GM21381 (cell line): ENCODE measurements at regions not wholly inside any gene's neighbourhood (a gene's known extent, or its start where the extent isn't known, plus 50 kb on each side); places are given as distances from the start of the nearest gene placed in this dataset.

ENCODE experiments used
- ATAC-seq: cut with Tn5 transposase; IDR thresholded peaks from one replicate; pipeline ENCODE4 v1.9.1; 2021; ENCODE audit warnings: mild to moderate bottlenecking, moderate library complexity; ENCODE audit not compliant: unreplicated experiment

DNA sequence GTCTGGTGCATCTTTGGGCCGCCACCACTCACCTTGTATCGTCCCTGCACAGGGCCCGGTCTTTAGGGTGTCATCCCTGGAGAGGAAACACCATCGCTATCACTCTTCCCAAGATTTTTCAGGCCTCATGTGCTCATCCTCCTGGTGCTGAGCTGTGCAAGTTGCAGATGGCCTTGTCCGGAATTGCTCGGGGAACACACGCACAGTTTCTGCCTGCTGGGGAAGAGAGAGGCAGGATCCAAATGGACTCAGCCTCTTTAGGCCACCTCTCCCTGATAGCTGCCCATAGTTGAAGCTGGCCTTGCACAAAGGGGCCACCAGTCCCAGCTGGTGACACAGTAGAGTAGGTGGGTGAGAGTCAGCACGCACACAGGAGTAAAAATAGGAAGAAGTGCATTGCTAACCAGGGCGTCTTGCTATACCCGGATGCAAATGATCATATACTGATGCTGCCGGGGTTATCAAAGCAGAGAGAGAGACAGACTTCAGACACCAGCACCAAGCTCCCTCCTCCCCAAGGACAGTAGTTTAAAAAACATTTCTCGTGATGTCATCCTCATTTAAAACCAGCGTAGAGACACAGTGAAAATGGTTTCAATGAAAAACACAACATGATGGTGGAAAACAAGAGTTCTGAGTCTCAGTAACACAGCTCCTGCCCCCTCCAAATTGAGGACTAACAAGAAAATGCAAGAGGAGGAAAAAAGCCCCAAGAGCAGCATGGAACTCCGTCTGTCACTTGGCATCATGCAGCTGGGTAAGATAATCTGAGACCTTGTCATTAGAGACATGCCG, 147.5 kb upstream of the NCK2 start:
- ATAC-seq, result no peak

DNA sequence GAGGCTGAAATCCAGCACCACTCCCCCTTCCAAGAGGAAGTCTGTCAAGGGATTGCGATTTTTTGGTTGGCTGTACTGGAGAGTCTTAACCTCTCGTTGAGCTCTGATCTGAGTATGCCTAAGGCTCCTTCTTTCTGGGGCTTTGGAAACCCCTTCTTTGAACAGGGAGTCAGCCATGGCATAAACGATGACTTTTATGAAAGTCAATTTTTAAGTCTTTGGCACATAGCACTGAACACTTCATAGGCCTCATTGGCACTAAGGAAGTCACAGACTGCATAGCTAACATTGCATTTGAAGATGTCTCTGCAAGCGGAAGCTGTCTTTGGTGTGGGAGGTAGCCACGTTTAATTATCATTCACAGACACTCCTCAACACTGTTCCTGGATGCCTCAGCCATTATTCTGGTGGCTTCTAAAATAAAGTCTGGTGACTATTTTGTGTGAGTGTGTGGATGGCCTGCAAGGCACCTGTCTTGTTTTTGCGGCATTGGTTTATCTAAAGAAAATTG, 148.2 kb upstream of the NCK2 start:
- ATAC-seq, result no peak

DNA sequence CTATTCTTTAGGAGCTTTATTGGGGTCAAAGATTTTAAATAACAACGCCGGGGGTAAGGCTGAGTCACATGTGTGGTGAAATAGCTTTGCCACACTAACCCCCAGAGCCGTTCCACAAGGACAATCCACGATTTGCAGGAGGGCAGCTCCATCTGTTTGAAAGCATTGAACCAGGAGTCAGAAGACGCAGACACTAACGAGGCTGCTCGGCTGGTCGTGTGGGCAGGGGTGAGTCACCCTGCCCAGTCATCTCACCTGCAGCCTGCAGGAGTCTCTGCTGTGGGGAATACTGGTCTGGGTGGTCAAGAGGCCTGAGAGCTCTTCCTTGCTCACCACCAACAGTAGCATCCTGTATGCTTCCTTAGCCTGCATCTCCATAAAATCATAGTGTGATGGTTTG, 149.2 kb upstream of the NCK2 start:
- no peak for ATAC-seq

DNA sequence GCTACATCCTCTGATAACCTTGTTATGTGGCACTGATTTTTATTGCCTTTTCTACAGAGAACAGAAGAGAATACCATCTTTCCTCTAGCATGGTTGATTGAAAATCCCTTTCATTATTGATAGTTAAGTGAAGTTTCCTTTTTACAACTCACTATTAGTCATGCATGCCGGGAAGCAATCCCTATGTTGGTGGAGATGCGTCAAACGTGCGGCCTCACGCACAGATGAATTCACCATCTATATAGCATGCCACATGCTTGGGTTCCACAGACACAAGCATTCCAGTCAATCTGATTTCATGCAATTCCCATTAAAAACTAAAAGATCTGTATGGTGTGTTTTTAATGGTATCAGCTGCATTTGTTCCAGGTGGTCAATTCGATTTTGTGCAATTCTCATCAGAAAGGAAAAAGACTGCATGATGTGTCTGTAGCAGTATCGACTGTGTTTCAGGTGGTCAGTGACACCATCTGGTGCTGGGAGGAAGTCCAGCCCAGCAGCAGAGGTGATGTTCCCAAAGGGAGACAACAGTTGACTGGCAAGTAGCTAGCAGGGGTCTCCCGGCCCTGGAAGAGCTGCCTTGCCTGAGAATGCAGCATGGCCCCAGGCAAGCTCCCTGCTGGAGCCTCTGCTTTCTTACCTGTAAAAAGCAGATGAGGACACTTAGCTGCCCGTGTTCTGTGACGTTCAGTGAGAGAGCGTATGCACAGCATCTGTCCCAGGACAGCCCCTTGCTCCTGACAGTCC, 151.3 kb upstream of the NCK2 start:
- no peak for ATAC-seq

DNA sequence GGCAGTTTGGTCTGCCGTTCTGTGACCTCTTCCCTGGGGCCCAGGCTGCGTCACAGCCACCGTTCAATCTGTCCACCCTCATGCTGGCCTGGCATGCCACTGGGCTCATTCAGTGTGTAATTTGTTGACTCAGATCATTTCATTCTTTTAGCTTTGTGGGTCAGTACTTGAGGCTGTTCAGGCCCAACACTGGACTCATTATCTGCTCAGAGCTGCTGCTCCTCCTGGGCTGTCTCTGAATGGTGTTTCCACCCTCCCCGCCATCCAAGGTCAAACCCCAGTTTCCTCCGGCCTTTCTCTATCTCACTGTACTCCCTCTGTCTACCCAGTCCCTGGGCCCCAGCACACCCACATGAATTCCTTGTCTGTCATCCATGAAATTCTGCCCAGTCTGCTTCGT, 152.4 kb upstream of the NCK2 start:
- no peak for ATAC-seq

DNA sequence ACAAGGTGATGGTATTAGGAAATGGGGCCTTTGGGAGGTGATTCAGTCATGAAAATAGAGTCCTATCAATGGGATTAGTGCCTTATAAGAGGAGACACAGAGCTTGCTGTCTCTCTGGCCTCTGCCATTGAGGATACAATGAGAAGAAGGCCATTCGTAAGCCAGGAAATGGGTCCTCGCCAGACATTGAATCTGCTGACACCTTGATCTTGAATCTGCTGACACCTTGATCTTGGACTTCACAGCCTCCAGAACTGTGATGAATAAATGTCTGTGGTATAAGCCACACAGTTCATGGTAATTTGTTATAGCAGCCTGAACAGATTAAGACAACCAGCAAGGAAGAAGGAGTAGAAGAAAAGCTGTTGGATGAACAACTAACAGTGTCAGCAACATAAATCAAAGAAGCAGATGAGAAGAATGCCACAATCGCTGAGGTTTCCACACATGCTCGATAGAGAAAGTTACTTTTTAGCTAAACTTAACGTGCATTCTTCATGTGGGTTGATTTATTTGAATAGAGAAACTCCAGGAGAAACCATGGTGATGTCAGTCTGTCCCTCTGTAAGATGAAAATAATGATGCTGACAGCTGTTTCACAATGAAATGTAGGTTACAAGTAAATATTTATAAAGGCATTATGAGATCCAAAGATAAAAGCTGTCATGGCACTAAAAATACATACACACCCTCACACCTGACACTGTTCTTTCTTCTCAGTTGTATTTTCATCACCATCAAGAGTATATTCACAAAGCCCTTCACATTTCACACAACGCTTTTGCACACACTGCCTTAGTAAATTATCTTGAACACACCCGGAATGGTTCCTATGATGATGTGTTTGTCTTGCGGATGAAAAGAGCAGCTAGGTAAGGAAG, 153.7 kb upstream of the NCK2 start:
- ATAC-seq, result no peak

DNA sequence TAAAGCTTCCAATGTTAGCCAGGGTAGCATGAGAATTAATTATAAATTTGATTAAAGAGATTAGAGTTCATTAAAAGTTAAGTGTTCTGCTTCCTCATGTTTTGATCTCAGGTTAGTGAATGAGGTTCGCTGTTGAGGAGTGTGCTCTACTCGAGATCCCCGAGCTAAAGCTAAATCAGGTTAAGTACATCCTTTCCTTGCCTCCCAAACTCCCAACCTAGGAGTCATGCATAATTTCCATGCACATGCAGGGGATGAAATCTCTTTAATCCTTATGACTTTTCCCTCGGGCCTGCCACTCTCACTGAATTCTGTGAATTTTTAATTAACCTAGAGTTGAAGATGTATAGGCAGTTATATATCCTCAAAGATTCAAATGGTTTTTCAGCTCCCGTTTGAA, 156.1 kb upstream of the NCK2 start:
- no peak for ATAC-seq

DNA sequence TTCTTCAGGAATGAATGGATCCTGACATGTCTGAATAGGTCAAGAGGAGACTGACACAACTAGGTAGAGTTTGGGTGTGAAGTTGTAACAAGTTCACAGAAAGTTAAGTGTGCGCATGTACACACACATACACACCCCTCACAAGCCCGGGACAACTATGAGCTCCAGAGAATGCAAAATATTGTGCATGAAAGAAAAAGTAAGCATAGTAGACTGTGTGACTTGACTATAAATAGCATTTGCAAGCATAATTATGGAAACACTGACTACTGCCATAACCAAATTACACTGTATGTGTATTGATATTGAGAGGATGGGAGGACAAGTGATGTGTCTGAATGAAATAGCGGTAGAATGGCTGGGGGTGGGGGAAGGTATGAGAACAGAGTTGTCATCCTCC, 157.1 kb upstream of the NCK2 start:
- ATAC-seq, result no peak

DNA sequence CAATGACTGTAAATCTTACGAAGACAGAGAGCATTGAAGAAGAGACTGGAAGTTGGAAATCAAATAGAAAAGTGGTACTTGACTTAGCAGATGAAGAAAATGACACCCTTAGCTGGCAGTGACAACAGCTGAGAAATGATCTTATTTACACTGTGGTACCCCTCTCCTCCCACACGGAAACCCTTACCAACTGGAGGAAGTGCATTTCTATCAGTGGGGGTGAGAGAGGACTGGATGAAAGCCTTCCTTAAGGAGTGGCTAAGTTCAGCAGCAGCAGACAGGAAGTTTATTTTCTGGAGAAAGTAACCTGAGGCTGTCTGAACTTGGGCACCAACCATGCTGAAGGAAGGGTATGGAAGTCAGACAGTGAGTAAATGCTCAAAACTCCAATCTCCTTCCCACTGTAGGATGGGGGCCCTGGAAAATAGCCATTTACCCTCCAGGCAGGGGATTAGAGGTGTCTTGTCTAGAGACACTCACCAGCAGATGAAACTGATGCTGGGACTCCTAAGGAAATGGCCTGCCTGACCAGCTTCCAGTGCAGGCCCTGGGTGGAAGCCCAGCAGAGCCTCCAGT, 160.2 kb upstream of the NCK2 start:
- ATAC-seq, result no peak

DNA sequence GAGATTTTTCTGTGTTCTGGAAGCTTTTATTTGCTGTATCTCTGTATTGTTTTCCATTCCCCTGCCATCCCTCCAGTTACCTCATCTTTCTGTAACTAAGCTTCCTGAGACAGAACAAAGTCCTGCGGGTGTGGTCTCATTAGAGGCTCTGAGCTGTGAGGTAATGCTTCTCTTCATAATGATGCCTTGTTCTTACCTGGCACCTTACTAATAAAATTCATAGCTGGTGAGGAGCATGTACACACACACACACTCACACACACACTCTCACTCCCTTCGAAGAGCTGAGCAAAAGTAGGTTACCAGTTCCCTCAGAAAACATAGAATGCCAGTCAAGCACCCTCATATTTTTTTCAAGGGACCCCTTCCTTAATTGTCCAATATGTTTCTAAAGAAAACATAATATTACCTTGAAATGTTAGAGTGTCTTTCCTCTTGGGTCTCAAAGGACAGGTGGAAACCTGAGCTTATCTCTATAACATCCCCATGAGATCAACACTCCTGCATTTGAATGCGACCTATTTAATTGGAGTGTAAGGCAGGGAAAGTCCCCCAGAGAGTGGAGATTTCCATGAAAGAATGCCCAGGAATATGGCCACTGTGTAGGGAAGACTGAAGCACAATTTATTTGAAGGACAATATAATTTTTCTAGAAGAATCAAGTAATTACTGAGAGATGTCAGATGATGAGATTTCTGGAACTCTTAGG, 161.6 kb upstream of the NCK2 start:
- no peak for ATAC-seq

DNA sequence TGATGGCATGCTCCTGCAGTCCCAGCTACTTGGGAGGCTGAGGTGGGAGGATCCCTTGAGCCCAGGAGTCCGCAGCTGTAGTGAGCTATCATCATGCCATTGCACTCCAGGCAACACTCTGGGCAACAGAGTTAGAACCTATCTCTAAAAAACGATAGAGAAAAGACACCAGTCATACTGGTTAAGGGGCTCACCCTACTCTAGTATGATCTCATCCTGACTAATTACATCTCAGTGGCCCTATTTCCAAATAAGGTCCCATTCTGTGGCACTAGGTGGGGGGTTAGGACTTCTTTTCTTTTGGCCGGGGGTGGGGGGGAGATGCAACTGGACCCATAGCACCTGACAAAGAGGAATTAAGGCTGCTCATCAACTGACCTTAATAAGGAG, 163.2 kb upstream of the NCK2 start:
- no peak for ATAC-seq

DNA sequence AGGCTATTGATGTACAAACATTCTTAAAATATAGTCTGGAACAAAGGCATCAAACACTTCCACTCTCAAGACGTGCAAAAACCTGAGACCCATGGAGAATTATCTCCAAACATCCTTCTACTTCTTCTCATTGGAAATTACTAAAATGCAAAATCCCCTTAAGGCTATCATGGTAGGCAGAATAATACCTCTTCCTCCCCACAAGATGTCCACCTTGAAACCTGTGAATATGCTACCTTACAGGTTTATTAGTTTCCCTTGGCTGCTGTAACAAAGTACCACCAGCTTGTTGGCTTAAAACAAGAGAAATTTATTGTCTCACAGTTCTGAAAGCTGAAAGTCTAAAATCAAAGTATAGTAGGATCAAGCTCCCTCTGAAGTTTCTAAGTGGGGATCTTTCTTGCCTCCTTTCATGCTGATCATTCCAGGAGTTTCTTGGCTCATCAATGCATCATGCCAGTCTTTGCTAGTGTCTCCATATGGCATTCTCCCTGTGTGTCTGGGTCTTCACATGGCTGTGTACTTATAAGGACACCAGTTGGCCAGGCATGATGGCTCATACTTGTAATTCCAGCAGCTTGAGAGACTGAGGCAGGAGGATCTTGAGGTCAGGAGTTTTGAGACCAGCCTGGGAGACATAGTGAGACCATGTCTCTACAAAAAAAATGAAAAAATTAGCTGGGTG, 163.7 kb upstream of the NCK2 start:
- ATAC-seq, result no peak

DNA sequence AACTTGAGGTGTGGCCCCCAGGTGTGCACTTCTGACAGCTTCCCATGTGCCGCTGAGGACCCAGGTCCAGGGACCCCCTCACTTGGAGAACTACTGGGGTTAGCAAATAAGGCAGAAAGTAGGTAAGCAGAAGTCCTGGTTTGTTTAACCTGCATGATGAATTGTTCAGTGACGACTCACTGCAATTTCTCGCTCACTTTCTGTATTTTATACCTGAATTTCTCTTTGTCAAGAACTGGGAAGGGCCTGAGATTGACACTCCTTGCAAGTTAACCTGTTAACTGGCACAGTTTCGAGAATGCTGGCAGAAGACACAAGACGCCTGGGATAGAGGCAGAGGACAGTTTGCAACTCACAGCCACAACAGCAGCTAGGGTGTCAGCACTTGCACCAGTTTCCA, 164.5 kb upstream of the NCK2 start:
- no peak for ATAC-seq

DNA sequence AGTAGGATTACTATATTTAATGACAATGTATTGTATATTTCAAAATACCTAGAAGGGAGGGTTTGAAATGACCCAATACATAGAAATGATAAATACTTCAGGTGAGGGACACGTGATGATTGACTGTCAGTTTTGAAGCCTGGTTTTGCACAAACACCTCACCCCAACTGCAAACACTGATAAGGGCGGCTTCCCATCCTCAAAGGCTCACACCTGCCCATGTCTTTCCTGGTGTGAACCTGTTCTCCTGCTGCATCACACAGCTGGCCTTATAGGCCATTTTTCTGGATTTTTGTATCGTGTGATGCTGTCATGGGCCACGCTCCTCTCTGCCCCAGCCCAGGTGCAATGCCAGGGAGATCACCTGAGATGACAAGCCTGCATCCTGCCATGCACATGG, 166.5 kb upstream of the NCK2 start:
- ATAC-seq, result no peak

DNA sequence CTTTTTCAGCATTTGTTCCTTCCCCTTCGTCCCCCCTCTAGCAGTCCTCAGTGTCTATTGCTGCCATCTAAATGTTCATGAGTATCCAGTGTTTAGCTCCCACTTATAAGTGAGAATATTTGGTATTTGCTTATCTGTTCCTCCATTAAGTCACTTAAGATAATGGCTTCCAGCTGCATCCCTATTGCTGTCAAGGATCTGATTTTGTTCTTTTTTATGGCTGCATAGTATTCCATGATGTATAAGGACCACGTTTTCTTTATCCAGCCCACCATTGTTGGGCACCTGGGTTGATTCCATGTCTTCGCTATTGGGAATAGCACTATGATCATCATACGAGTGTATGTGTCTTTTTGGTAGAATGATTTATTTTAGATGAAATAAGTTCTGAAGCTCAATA, 166.9 kb upstream of the NCK2 start:
- no peak for ATAC-seq

DNA sequence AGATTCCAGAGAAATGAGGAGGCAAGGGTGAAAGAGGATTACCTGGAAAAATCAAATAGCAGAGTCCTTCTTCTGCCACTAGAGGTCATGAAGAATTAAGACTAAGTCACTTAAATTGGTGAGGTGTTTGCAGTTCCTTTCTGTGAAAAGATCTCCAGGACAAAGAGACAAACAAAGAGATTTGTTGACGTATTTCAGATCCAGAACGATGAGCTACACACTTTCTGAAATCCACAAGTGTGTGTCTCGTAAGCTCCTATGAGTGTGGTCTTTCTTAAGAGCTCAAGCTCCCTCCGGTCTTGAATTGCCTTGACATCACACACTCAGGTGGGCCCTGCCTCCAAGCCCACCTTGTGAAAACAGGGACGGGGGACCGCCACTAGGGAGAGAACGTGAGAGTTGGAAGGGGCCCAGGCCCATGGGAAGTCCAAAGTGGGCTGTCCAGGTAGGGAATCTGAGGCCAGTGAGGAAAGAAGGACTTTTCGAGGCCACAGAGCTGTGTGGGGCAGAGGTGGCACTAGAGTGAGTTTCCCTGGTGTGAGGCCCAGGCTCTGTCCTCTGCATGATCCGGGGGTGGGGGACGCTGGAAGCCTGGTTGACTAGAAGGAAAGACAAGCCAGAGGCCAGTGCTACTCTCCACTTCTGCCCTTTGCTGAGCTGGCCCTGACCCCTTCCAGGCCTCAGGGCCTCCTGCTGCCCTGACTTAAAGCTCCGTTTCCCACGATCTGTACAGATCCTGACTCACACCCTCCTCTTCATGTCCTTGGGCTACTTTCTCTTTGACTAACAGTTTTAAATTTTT, 168.1 kb upstream of the NCK2 start:
- ATAC-seq, result no peak

DNA sequence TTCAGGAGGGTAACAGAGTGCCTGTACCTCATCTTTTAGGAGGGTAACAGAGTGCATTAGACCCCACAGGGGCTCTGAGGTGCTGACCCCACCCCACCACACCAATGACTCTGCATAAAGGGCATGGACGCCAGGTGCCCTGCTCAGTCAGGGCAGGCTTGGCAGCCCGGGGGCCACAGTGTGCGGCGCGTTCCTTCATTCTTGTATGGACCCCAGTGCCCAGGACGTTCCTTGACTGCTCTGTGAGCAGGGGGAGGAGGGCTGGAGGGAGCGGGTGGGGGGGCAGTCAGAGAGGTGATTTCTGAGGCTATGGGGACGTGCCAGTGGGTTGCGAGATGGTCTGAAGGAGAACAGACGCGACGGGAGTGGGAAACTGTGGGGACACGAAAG, 168.7 kb upstream of the NCK2 start:
- no peak for ATAC-seq

DNA sequence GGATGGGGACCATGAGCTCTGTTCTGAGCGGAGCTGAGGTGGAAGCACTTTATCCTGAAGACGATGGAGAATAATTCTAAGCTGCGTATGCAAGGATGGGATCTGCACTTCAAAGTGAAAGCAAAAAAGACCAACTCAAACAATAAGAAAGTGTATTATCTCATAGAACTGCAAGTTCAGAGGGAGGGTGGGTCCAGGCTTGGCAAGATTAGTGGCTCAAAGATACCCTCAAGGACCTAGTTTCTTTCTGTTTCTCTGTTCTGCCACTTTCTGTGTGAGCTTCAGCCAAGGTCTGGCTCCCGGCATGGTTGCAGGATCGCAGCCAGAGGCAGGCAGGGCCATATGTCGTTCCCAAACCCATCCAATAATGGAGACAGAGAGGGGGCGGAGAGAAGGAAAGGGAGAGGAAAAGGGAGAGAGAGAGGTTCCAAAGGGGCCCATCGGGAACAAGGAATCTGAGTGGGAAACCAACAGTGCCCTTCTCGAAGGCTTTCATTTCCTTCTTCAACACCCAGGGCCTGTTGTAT, 169.2 kb upstream of the NCK2 start:
- ATAC-seq, result no peak

DNA sequence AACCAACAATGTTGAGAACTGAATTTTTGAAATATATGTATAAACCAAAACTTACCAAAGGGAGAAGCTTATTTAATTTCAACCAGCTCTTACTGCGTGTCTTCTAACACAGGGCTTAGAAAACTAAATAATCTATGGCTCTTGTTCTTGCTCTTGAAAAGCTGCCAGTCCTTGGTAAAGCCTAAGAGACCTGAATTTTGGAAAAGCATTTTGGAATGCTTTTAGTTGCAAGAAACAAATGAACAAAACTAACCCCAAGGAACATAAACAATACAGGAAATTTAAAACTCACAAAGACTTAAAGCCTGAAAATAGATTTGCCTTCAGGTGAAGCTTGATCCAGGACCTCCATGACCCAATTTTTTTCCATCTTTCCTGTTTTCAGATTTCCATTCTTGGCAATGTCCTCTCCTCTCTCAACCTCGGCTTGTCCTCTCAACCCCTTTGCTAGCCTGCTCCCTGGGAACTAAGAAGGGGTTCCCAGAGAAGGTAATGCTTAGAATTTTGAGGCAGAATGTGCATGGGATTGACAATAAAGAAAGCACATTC, 169.8 kb upstream of the NCK2 start:
- ATAC-seq, result no peak
